SK-N-MC (cell line): ENCODE measurements at regions not wholly inside any gene's neighbourhood (a gene's known extent, or its start where the extent isn't known, plus 50 kb on each side); places are given as distances from the start of the nearest gene placed in this dataset.

Experiments used
- EZH2 ChIP-seq: fragments of 200-600 bp; sonication (generic); IDR thresholded peaks from one replicate; pipeline ENCODE4 v1.6.1; 2017; ENCODE audit warnings: antibody characterized with exemption
- FOXP2 ChIP-seq: optimal IDR thresholded peaks from 2 replicates; pipeline ENCODE3; 2011; ENCODE audit warnings: mild to moderate bottlenecking, moderate library complexity; ENCODE audit not compliant: insufficient read depth; ENCODE audit errors: extremely low read length, control extremely low read depth
- POLR2AphosphoS5 ChIP-seq: IDR thresholded peaks from 2 replicates; pipeline ENCODE4 v1.6.1; 2012; ENCODE audit warnings: mild to moderate bottlenecking, low read depth, low read length, borderline replicate concordance

DNA sequence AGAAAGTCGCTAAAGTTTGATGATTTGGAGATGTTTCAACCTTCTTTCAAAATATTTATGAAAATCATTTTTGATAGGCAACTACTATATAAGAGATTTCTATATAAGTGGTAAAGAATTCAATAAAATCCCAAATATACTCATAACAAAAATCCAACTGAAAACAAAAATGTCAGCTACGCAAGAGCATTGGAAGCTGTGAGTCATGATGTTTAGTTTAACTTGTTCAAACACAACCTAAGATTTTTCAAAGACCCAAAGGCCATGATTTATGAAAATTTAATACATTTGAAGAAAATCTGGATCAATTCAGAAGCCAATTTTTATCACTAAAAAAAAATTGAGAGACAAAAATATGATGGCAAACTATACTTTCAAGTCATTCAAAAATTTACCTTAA lies 226.6 kb downstream of the MZT1 start:
- TF ChIP-seq EZH2 (no peak), FOXP2 (no peak), POLR2AphosphoS5 (no peak)
